HEK293 (cell line): ENCODE measurements at regions not wholly inside any gene's neighbourhood (a gene's known extent, or its start where the extent isn't known, plus 50 kb on each side); places are given as distances from the start of the nearest gene placed in this dataset.

Experiments used
- CTCF ChIP-seq: fragments of 450-650 bp; formaldehyde crosslinking; IDR thresholded peaks from 2 replicates; pipeline ENCODE4 v1.5.1; 2016; ENCODE audit warnings: missing biosample characterization, missing genetic modification characterization
- REST ChIP-seq: fragments of 450-650 bp; formaldehyde crosslinking; IDR thresholded peaks from 2 replicates; pipeline ENCODE4 v1.5.1; 2016; ENCODE audit warnings: missing biosample characterization, missing genetic modification characterization
- ZNF423 ChIP-seq: fragments of 450-650 bp; formaldehyde crosslinking; IDR thresholded peaks from 2 replicates; pipeline ENCODE4 v1.5.1; 2016; ENCODE audit warnings: missing biosample characterization, missing genetic modification characterization
- ZNF513 ChIP-seq: fragments of 450-650 bp; IDR thresholded peaks from 2 replicates; pipeline ENCODE4 v1.5.1; 2018; ENCODE audit warnings: missing biosample characterization, missing genetic modification characterization
- ZNF629 ChIP-seq: fragments of 450-650 bp; formaldehyde crosslinking; IDR thresholded peaks from 2 replicates; pipeline ENCODE4 v1.5.1; 2017; ENCODE audit warnings: missing biosample characterization, missing genetic modification characterization
- ZSCAN4 ChIP-seq: fragments of 450-650 bp; formaldehyde crosslinking; IDR thresholded peaks from 2 replicates; pipeline ENCODE4 v1.5.1; 2017; ENCODE audit warnings: missing biosample characterization, missing genetic modification characterization

- TF ChIP-seq CTCF (tag by site-specific recombination) (no peak), ZSCAN4 (tag by site-specific recombination) (no peak), ZNF513 (no peak), ZNF423 (no peak), ZNF629 (tag by site-specific recombination) (no peak), REST (tag by site-specific recombination) (no peak)
Measured at GRCh38 chr2:128715360-128715759, 396.7 kb upstream of the HS6ST1 start.
